HG03571 (cell line): ENCODE measurements at regions not wholly inside any gene's neighbourhood (a gene's known extent, or its start where the extent isn't known, plus 50 kb on each side); places are given as distances from the start of the nearest gene placed in this dataset.

Experiments
- ATAC-seq: cut with Tn5 transposase; IDR thresholded peaks from one replicate; pipeline ENCODE4 v1.9.1; 2021; ENCODE audit not compliant: unreplicated experiment

DNA sequence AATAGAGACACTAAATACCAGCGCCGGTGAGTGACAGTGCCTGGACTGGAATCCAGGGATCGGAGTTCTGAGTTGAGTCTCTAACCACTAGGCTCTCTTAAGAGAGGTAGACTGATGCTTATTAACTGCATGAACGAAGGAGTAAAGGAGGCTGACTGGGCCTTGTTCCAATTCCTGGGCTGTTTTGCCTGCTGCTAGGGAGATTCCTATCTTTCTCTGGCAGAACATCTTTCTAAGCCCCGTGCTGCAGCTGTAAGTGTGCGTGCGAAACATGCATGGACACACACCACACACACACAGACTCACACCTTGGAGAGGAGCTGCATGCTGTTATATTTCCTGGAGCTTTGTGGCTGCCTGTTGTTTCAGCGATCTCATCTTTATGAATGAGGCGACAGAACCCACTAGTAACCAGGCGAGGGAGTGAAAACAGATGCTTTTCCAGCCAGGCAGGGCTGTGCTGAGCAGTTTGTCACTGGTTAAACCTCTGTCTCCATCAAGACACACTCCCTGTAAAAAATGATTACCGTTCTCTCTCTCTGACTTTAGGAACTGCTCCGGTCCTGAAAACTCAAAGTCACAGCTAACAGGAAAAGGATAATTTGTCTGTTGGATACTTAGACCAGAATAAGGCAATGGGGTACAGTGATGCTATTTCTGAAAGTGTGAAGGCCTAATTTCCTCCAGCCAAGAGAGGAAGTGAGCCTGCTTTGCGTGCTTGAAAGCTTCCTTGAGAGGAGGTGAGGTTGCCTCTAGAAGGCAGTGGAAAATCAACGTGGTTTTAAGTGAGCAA lies 157.4 kb upstream of the ZNF217 start:
- peak; percentile 82 for ATAC-seq

DNA sequence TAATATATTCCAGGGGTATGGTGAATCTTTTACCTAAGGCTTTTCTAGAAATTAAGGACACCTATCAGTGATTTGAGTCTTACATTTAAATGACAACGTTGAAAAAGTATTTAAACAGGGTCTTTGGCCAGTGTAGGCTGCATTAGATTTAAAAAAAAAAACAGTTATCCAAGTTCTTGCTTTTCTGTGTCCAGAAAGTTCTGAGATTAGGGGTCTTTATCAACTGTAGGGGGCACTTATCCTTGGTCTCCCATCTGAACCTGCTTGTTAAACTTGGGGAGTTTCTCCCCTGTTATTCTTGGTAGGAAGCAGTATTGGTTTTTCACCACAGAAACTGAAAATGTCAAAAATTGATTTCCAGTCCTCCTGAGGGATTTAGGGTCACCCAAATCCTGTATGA lies 155.9 kb upstream of the ZNF217 start:
- ATAC-seq = no peak

DNA sequence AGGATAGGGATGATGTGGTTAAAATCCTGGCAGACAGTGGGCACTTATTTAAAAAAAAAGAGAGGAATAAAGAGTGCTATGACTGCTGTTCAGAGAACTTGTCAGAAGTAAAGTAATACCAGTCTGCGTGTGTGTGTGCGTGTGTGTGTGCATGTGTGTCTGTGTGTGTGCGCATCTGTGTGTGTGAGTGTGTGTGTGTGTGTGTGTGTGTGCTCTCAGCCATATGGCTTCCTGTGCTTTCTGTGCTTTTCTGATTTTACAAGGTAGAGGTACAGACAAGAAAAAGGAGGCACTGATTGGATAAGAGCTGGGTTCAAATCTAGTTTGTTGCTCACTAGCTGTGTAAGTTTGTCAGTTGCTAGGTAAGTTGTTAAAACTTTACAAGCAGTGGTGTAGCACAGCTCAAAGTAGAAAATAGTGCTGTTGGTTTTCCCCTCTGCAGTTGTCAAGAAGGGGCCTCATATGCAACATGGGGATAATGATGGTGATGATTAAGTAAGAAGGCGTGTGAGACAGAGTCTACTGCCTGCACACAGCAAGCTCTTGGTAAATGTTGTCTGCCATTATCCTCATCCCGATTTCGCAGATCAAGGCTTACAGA lies 155.3 kb upstream of the ZNF217 start:
- no peak for ATAC-seq

GRCh38 chr20:53748176-53748575 lies 154.5 kb upstream of the ZNF217 start:
- no peak for ATAC-seq

GRCh38 chr20:53743607-53744260 lies 150.1 kb upstream of the ZNF217 start:
- ATAC-seq = no peak

DNA sequence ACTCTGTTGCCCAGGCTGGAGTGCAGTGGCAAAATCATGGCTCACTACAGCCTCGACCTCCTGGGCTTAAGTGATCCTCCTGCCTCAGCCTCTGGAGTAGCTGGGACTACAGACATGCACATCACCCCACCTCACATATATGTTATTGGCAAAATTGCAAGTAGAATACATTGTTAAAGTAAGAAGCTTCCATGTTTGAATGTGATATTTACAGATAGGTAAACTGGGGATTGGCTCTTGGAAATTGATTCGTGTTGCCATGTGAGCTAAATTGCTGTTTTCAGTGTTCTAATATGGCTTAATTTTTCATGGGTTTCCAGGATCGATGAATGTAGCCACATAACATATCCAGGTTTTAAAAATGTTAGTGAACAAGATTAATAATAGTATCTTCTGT lies 149.0 kb upstream of the ZNF217 start:
- ATAC-seq = no peak

DNA sequence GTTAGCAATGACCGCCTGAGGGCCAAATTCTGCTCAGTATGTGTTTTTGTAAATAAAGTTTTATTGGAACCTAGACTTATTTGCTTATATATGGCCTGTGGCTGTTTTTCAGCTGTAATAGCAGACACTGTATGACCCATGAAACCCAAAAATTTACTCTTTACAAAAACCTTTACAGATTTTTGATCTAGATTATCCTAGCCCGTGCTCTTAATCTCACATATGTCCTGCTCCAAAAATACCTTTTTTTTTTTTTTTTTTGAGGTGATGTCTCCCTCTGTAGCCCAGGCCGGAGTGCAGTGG lies 148.0 kb upstream of the ZNF217 start:
- ATAC-seq = no peak

DNA sequence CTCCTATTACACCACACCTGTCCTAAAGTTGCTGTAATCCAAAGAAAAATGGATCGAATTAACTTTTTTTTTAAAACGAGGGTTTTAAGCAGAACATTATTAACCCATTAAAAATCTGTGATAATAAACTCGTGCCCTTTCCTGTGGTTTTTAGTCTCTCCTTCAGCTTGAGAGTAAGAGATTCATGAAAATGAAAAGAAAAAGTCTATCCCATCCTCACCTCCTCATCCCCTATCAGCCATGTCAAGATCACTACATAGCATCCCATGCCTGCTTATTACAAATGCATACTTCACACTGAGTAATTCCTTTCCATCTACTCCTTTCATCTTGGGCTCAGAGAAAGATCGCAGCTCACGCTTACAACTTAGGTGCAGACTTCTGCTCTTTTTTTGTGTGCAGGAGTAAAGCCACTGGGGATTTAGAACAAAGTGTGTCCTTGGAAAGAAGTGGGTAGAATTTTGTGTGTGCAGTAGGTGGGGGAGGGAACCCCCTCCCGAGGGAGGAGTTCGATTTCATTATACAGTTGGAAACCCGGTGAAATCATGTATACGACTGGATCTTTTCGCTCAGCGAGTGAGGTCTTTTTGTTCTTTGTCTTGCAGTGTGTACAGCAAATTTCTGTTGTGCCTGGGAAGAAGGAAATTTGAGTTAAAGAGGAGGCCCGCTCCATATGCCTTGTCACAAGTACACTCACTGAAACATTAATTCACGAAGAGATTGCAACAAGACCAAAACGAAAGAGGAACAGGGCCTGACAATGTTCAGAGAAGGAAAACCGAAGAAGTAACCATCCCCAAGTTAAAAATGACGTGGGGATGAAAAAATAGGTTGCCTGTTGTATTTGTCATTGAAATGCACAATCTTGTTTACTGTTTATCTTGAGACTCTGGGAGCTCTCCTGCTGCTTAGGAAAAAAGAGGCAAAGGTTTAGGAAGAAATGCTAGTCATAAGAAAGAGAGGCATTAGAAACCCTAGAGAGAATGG lies 146.5 kb upstream of the ZNF217 start:
- peak; percentile 56 for ATAC-seq

DNA sequence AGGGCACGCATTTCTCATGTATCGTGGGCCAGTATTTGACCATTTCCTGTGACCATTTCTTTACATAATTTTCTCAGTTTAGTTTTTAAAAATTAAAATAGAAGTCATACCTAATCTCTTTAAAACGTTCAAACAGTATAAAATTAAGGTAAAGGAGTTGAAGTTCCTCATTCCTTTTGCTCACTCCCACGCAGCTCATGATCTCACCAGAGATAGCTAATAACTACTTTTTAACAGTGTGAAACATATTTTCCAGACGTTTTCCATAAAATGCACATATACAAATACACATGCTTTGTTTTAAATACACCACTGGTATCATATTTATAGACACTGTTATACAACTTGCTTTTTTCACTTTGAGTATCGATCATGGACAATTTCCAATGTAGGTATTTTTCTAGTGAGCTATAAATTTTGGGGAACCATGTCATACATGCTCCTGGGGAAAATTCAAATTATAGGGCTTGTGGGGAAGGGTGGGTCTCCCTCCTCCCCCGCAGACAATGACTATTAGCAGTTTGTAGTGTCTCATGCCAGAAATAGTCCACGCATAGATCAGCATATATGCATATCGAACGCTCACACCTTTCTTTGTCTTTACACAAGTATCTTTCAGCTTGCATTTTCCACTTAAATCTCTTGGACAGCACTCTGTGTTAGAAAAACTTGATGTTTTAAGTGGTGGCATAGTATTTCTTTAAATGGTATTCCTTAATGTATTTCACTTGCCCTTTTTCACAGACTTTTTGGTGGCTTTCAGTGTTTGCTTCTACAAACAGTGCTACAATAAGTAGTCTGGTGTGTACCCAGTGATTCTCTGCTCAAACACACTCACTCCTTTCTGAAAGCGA lies 145.5 kb upstream of the ZNF217 start:
- no peak for ATAC-seq

- ATAC-seq = no peak
Observed at GRCh38 chr20:53738039-53738944, 144.7 kb upstream of the ZNF217 start.

GRCh38 chr20:53737396-53738038 lies 143.9 kb upstream of the ZNF217 start:
- ATAC-seq = no peak

DNA sequence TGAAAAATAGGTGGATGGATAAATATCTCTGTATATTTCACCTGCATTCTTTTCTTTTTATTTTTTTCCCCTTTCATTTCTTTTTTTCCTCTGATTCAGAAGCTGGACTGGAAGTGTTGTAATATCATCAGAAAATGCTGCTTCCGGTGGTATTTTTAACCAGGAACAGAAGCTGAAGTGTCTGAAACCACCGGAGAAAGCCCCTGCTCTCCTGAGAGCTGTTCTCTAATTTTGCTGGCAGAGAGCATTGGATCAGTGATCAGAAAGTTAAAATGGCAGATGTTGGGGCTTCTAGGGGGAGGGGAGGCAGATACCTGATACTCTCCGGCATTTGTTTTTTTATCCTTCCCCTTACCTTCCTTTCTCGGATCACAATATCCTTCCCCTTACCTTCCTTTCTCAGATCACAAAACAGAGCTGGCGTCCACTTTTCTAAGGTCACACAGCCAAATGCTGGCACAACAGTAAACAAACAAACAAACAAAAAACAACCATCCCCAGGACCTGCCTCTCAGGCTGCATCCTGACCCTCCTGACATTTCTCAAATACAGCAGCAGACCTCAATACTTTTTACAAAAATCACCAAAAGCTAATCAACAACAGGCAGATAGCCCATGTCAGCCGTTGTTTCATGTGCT lies 143.2 kb upstream of the ZNF217 start:
- no peak for ATAC-seq

- no peak for ATAC-seq
Observed at GRCh38 chr20:53736122-53736756, 142.6 kb upstream of the ZNF217 start.

DNA sequence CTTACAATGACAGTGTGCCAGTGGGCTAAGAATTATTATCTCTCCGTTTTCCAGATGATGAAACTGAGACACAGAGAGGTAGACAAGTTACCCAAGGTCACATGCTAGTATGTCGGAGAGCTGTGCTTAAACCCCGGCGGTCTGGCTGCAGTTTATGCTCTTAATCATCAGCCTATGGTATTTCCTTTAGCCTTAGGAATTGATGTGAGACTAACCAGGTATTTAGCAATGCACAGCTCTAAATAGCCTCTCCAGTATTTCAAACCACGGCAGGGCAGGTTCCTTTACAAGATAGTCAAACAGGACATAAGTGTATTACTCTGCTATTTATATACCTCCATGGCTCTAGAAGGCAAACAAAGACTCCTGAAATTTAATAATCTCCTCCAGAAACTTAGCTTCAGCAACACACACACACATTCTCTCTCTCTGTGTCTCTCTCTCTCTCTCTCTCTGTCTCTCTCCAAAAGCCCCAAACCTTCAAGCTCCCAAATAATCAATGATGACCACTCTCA lies 142.0 kb upstream of the ZNF217 start:
- ATAC-seq = no peak

GRCh38 chr20:53734006-53734688 lies 140.5 kb upstream of the ZNF217 start:
- no peak for ATAC-seq

GRCh38 chr20:53731595-53731994 lies 138.0 kb upstream of the ZNF217 start:
- no peak for ATAC-seq

DNA sequence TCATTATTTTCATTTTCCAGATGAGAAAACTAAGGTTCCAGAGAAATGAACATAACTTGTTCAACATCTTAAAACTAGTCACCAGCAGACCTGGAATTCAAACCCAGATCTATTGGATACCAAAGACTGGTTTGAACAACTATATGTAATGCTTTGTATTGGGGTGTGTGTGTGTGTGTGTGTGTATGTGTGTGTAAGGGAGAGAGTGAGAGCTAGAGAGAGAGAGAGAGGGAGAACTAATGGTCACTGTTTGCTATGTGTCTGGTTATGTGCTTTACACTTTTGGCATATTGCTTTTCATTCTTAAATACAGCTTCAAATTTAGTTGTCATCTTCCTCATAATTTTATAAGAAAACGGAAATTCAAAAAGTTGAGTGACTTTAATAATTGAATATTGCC lies 134.7 kb upstream of the ZNF217 start:
- ATAC-seq = no peak
